ENCODE measurements at regions not wholly inside any gene's neighbourhood (a gene's known extent, or its start where the extent isn't known, plus 50 kb on each side); places are given as distances from the start of the nearest gene placed in this dataset.

DNA sequence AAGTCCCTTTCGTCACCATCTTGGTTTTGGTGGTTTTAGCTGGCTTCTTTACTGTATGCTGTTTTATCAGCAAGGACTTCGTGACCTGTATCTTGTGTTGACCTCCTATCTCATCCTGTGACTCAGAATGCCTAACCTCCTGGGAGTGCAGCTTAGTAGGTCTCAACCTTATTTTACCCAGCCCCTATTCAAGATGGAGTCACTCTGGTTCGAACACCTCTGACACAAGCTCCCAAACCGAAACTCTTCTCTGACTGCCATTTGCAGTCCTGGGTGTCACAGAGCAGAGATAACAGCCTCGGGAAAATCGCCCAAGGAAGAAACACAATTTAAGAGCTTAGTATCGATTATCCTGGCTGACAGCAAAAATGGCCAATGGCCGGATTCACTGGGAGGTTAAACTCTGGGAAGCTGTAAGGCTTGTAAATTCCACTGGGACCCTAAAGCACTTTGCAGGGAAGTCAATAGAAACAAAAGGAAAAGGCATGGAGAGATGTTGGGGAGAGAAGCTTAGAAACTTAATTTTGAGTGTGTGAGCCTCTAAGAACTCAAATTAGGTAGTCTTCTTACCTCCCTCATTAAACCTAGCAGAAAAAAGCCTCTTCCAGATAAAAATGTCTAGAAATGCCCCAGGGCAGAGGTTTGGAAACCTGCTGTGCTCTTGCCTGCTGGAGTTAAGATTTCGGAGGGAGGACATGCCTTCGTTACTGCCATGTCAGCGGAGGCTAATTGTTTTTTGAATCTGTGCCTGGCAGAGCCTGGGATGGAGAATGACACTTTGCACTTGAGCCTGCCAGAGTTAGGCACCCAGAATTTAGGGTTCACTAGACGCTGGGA is 56.5 kb upstream of the RPH3A start:
- DNase-seq (no peak), ATAC-seq (no peak)
- H3K27me3 ChIP-seq (ENCODE audit: insufficient read depth in 3 of 3, low read length in 2 of 3) = peaks cover 0 to 3% (median 0%) of the 10 kb centered on the region in 3 donors
- TF ChIP-seq, protein P1, sequence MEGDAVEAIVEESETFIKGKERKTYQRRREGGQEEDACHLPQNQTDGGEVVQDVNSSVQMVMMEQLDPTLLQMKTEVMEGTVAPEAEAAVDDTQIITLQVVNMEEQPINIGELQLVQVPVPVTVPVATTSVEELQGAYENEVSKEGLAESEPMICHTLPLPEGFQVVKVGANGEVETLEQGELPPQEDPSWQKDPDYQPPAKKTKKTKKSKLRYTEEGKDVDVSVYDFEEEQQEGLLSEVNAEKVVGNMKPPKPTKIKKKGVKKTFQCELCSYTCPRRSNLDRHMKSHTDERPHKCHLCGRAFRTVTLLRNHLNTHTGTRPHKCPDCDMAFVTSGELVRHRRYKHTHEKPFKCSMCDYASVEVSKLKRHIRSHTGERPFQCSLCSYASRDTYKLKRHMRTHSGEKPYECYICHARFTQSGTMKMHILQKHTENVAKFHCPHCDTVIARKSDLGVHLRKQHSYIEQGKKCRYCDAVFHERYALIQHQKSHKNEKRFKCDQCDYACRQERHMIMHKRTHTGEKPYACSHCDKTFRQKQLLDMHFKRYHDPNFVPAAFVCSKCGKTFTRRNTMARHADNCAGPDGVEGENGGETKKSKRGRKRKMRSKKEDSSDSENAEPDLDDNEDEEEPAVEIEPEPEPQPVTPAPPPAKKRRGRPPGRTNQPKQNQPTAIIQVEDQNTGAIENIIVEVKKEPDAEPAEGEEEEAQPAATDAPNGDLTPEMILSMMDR (IDR thresholded peaks at IDR 0.05) = no peak
- H3K27ac ChIP-seq = no peak overlapping the region
- intact Hi-C loops (cut with DNase I) = no loop called here
- H3K36me3 ChIP-seq (ENCODE audit: insufficient read depth in 1 of 2, low read depth in 1 of 2) = no peaks in the 10 kb centered on the region
- no peak overlapping the region for H3K4me3 ChIP-seq
- no peaks in the 10 kb centered on the region for H3K4me1 ChIP-seq
- 37 to 57% (median 47%) methylated on average over 12 of the region's 12 CpGs for WGBS, 3 donors
- H3K9me3 ChIP-seq = no peaks in the 10 kb centered on the region

DNA sequence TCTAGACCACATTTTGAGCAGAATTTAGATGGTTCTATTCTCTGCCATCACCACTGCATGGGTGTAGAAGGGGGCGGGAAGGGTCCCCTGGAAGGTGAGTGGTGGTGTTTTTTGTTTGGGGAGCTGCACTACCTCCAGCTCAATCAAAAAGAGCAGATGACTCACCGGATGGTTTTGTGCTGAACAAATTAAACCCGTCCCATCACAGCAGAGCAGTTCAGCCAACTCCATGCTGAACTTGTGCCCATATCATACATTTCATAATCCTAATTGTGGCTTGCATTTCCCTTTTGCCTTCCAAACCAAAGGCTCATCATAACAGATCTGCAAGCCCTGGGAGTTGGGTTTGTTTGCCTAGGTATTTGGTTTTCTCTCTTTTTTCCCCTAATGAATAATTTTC is 53.0 kb upstream of the RPH3A start:
- TF ChIP-seq, protein P1 (IDR thresholded peaks at IDR 0.05) = no peak
- ATAC-seq = peak in 1 of 4 donors; percentile 27
- peaks cover 0 to 2% (median 0%) of the 10 kb centered on the region in 3 donors for H3K27me3 ChIP-seq (ENCODE audit: insufficient read depth in 3 of 3, low read length in 2 of 3)
- no peaks in the 10 kb centered on the region for H3K9me3 ChIP-seq
- no peaks in the 10 kb centered on the region for H3K4me1 ChIP-seq
- WGBS, 3 donors = 26 to 38% (median 26%) methylated on average over 3 of the region's 3 CpGs
- H3K27ac ChIP-seq = no peak overlapping the region
- H3K36me3 ChIP-seq (ENCODE audit: insufficient read depth in 1 of 2, low read depth in 1 of 2) = no peaks in the 10 kb centered on the region
- intact Hi-C loops (cut with DNase I) = no loop called here
- DNase-seq = no peak
- H3K4me3 ChIP-seq = no peak overlapping the region

DNA sequence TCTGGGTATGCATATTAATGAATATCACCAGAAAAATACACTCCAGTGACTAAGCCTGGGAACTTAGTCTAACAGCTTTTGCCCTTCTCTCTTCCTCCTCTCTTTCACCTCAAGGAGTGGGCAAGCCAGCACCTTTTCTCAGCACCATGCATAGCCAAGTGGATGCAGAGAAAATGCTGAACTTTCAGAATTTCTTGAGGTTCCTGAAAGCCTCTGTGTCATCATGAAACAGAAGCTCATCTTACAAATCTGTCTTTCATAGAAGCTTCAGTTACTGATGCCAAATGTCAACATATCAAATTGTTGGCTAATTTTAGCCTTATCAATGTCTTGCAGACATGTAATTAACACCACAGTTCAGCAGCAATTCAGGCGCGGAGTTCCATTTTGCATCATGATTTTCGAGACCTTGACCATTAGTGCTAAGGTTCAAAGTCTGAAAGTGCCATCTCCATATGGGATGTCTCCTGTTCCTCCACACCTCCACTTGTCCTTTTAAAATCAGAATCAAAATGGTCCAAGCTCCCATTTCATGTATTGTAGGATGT is 51.1 kb upstream of the RPH3A start:
- H3K27me3 ChIP-seq (ENCODE audit: insufficient read depth in 3 of 3, low read length in 2 of 3) = peaks cover 0 to under 1% (median 0%) of the 10 kb centered on the region in 3 donors
- H3K27ac ChIP-seq = no peak overlapping the region
- no peaks in the 10 kb centered on the region for H3K36me3 ChIP-seq (ENCODE audit: insufficient read depth in 1 of 2, low read depth in 1 of 2)
- DNase-seq (no peak), ATAC-seq (no peak)
- WGBS, 3 donors = 91 to 93% (median 91%) methylated on average over 3 of the region's 3 CpGs
- intact Hi-C loops (cut with DNase I) = no loop called here
- H3K9me3 ChIP-seq = no peaks in the 10 kb centered on the region
- H3K4me3 ChIP-seq = no peak overlapping the region
- no peaks in the 10 kb centered on the region for H3K4me1 ChIP-seq
- TF ChIP-seq, protein P1 (IDR thresholded peaks at IDR 0.05) = no peak

DNA sequence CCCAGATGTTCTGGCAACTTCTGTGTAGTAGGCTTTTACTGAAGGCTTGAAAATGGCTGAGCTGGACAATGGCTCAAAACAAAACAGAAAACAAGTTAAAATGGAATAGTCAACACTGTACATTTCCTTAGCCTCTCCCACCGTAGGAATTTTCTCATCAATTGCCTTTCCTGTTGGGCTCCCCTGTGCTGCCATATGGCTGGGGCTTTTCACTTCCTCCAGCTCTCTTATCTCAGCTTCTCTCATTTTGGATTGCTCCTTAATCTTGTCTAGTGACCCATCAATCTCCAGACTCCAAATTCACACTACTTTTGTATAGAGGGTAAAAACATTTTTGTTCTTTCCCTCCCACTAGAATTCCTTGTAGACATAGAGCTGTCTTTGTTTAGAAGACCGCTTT is 50.4 kb upstream of the RPH3A start:
- Histone ChIP-seq H3K27ac (no peak overlapping the region), H3K4me3 (no peak overlapping the region), H3K36me3 (ENCODE audit: insufficient read depth in 1 of 2, low read depth in 1 of 2) (no peaks in the 10 kb centered on the region), H3K9me3 (no peaks in the 10 kb centered on the region), H3K4me1 (no peaks in the 10 kb centered on the region), H3K27me3 (ENCODE audit: insufficient read depth in 3 of 3, low read length in 2 of 3) (no peaks in the 10 kb centered on the region)
- intact Hi-C loops (cut with DNase I) = no loop called here
- ATAC-seq = no peak
- no peak for DNase-seq
- 61 to 66% (median 63%) methylated on average over 2 of the region's 2 CpGs for WGBS, 3 donors
- TF ChIP-seq, protein P1 (IDR thresholded peaks at IDR 0.05) = no peak

All from psoas muscle (tissue), 7 donors.